ENCODE measurements at regions not wholly inside any gene's neighbourhood (a gene's known extent, or its start where the extent isn't known, plus 50 kb on each side); places are given as distances from the start of the nearest gene placed in this dataset.

DNA sequence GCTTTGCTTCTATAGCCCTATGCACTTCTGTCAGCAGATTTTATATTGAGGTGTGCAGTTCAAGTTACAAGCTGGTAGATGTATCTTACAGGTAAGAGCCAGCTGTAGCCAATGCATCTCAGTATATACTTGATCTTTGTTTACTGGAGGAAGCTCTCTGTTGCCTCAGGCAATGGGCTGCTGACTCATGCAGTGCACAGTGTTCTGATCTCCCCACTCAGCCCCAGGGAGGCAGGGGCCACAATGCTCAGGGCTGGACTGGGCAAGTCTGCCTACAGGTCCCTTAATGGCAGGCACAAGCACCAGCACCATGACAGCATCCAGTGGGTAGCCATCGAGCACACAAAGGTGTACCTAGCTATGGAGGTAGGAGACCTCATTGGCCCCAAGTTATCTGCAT is 178.8 kb upstream of the CDH10 start:
- DNase-seq (ENCODE audit: low read depth) = no peak

DNA sequence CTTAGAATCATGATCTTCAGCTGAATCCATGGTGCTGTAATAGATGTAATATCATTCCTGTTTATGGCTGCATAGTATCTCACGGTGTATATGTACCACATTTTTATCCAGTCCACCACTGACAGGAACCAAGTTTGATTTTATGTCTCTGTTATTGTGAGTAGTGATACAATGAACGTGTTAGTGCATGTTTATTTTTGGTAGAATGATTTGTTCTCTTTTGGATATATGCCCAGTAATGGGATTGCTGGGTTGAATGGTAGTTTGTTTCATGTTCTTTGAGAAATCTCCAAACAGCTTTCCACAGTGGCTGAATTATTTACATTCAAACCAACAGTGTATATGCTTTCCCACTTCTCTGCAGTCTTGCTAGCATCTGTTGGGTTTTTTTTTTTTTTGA is 175.1 kb upstream of the CDH10 start:
- DNase-seq (ENCODE audit: low read depth) = no peak

DNA sequence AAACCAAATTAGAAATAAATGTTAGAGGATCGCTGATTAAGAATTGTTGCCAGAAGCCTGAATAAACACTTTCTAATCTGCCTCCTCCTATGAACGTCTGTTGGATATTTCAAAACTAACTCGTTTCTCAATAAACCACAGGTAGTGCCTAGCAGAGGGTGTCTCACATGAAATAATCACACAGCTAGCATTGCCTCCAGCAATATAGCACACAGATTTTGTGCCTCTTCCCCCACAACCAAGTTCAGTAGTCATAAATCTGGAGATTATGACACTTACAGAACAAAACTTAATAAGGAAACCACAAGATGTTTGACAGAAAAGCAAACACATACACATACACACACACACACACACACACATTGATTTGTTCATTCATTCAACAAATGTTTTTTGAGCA is 173.2 kb upstream of the CDH10 start:
- DNase-seq (ENCODE audit: low read depth) = no peak

DNA sequence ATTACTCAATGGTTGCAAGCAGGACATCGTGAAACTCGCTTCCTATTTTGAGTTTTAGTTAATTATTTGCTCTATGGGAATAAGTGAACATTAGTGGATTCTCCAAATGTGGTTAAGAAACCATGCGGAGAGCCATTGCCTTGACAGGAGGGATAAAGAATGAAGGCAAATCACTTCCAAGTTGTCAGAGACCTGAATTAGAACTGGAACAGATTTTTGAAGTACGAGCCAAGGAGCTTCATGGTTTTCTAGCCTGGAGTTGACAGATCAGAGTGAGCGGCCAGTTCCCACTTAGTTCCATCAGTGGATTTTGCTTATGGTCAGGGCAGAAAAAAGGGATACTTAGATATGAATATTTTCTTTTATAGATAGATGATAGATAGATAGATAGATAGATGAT is 171.4 kb upstream of the CDH10 start:
- DNase-seq (ENCODE audit: low read depth) = no peak

DNA sequence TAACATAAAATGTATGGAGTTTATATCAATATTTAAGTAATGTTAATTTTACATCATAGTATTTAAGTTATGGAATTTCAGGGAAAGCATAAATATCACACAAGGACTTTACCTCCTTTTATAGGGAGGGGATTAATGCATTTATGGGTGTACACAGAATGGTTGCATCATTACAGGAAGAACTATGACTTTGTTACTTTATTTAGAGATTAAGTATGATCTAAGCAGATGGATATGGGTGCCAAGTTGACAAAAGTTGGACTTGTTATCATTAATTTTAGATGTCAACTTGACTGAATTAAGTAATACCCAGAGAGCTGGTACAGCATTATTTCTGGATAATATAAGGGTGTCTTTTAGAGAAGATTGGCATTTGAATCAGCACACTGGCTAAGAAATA is 160.5 kb upstream of the CDH10 start:
- DNase-seq (ENCODE audit: low read depth) = no peak

DNA sequence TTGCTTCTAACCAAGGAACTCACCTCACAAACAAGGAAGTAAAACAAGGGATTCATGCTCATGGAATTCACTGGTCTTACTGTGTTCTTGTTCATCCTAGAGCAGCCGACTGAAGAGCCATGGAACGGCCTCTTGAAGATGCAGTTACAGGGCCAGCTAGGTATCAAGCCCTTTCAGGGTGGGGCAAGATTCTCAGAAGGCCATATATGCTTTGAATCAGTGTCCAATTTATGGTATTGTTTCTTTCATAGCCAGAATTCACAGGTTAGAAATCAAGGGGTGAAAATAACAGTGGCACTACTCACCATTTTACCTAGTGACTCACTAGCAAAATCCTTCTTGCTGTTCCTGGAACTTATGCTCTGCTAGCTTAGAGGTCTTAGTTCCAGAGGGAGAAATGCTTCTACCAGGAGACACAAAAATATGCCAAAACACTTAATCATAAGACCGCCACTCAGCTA is 159.5 kb upstream of the CDH10 start:
- DNase-seq (ENCODE audit: low read depth) = no peak

DNA sequence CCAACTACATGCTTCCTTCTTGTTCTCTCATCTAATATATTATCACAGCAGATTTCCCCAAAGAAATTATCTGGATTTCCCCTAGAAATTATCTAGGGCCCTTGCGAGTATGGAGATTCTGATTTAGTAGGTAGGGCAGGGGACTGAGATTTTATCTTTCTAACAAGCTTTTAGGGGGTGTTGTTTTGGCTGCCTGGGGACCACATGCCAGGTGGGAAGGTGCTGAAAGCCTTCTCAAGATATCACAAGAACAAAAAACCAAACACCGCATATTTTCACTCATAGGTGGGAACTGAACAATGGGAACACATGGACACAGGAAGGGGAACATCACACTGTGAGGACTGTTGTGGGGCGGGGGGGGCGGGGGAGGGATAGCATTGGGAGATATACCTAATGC is 146.5 kb upstream of the CDH10 start:
- no peak for DNase-seq (ENCODE audit: low read depth)

DNA sequence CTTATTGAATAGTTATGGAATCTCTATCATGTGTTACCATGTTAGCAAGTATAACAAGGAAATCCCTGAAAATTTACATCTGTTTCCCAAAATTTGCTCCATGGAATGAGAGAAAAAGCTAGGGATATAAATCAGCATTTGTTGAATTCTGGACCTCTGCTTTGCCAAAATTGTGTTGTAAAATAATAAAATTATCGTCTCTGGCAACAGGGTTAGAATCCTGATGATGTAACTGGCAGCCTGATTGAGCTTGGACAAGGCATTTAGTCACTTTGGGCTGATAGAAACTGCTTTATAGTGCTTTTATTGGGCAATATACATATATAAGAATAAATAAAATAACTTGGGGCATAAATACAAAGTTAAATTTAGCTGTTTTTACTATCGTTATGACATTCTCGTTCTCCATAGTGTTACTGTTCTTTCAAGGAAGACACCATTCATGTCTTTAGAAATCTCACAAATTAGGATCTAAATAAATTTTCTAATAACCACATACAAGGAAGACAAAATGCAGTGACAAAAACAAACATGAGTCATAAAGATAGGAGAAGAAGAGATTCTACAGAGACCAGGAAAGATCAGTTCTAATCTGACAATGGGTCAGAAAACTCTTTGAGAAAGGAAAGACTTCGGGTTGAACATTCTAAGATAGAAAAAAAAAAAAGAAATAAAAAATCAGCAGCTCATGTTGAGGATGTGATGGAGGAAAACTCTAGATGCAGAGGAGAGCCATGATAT is 145.0 kb upstream of the CDH10 start:
- DNase-seq (ENCODE audit: low read depth) = no peak

DNA sequence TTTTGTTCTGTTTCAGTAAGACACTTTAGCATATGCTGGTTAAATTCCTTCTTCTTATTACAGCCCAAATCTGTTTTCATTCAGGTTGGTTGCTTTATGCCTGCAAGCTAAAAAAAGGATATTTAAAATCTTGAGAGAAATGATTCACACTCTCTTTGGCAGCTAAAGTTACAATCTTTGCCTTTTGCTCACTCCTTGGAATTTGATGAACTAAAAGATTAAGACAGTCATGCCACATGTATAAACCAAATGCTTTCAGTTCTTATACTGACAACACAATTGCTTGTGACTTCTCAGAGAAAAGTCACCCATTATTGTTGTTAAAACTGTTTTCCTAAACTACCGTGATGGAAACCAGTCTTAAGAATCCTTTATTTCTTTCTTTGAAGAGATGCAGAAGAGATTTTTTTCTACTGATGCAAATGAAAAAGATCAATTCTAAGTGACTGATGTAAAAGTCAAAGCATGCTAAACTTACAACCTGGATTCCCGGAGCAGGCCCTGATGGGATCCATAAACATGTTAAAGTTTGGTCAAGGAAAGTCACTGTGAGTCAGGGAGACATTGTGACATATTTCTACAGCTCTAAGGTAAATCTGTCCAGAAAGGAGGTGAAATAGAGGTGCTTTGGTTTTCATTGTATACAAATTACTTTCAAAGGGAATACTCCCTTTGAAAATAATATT is 144.2 kb upstream of the CDH10 start:
- peak; percentile 30 for DNase-seq (ENCODE audit: low read depth)

DNA sequence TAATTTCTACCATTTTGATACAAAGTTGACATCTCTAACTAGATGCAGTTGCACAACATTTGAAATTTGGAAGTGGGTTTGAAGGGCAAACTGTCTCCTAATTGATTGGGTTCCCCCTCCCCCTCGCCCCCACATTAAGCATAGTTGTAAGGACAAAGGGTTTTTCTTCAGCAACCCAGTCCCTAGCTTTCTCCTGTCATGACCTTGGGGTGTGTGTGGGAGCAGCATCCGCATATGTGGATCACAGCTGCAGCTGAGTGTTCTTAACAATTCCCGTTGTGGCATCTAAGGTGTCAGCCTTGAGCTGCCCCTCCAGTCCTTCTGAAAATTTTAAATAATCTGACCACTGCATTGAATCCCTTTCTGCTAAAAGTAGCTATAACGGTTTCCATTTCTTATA is 141.3 kb upstream of the CDH10 start:
- no peak for DNase-seq (ENCODE audit: low read depth)

DNA sequence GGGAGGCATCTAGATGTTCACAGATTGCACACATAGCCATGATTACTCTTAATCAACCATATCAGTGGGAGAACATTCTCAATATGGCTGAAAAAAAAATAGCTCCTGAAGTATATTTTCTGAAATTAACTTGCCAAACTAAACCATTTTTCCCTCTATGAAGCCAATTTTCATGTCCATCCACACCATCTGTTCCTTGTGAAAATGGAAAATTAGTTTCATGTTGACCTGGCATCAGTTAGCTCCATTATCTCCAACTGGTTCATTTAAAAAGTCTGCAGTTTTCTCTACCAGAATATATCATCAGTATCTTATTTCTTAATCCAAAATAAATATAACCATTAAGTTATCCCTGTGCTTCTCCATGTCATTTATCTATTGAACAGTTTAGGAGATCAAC is 138.8 kb upstream of the CDH10 start:
- no peak for DNase-seq (ENCODE audit: low read depth)

DNA sequence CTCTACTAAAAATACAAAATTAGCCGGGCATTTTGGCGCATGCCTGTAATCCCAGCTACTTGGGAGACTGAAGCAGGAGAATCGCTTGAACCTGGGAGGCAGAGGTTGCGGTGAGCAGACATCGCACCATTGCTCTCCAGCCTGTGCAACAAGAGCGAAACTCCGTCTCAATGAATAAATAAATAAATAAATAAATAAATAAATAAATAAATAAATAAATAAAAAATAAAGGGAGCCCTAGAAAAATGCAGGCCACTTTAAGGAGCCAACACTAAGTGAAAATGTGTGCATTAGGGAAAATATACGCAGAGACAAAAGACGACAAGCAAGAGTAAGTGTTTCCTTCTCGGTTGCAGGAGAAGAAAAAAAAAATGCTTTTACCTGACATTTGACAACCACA is 132.6 kb upstream of the CDH10 start:
- no peak for DNase-seq (ENCODE audit: low read depth)

DNA sequence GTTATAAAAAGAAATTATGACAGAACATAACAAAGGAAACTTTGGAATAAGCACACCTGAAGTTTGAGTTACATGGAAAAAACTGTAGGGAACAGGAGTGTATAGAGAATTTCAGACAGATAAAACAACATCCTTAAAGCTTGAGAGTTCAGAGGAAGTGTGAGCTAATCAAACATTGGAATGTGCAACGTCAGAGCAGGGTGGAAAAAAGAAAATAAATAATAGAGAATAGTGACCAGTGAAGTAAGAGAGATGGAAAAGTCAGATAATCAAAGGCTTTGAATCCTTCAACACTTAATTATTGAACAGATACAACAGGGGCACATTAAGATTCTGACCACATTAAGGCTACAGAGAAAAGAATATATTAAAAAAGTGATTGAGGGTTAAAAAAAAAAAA is 128.5 kb upstream of the CDH10 start:
- no peak for DNase-seq (ENCODE audit: low read depth)

DNA sequence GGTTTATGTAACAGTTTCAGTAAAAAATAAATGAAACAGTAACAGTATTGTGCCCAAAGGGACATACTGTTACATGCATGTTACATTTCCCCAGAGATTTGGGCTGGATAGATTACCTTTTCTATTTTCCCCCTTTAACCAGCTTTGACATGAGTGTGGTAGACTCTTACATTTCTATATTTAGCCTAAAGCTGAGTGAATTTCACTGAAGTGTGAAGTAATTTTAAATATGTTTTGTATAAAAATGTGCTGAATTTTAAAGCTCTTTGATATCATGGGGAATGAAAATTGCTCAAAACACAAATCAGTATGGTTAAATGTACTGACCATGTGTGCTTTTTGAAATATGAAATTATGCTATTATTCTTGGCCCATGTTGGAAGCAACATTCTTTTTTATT is 122.3 kb upstream of the CDH10 start:
- DNase-seq (ENCODE audit: low read depth) = no peak

DNA sequence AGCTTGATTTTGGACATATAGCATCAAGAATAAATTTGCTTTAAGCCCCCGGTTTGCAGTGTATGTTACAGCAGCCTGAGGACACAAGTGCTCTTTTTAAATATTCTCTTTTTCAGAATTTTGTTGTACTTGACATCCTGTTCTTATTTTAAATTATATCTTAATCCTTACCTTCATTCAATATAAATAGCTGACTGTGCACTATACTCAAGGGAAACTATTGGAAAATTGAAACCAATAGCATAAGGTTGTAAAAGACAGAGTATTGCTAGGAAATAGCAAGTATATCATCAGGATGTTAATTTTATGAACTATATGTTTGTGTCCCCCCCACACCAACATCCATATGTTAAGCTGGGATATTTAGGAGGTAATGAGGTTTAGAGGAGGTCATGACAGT is 120.4 kb upstream of the CDH10 start:
- no peak for DNase-seq (ENCODE audit: low read depth)

DNA sequence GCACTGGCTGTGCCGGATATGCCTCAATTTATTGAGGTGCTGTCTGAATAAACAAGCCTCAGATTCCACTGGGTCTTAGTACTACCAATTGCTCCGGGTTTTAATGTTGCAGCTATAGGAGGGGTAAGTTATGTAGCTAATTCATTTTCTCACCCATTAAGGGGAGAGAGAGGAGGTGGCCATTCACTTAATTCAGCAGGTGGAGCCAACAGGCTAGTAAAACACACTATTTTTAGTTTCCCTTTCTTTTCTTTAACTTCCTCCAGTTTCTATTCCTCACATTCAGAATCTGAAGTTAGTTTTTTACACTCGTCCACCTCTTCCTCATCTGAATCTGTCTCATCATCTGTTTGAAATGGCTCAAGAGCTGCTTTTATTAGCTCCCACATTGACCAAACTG is 105.6 kb upstream of the CDH10 start:
- no peak for DNase-seq (ENCODE audit: low read depth)

DNA sequence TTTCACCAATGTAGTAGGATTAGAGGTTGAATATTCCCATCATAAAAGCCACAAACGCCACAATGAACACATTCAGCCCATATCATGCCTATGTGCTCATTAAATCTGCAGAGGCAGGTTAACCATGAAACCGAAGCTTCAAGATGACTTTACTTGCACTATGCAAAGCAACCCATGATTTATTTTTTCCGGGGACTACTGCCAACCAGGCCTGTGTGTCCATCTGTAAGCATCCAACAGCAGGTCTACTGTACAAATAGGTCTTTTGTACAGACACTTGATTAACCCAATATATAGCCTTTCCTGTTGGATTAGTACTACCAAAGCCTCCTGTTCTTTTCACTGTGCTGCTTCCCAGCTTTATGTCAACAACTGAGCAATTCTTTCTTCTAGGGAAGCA is 104.9 kb upstream of the CDH10 start:
- DNase-seq (ENCODE audit: low read depth) = no peak

DNA sequence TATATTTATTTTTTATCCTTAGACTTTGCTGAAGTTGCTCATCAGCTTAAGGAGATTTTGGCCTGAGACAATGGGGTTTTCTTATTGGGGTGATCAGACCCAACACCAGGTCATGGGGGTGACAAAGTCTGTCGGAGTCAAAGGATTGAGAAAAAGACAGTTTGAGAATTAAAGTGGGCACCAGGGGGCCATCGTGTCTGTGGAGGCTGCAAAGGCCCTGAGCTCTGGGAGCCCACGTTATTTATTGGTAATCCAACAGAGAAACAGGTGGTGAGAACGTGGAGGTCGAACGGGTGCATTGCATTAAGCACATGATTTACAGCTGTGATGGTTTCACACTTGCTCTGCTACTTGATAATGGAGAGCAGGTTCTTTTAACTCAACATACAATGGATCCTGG is 102.5 kb upstream of the CDH10 start:
- no peak for DNase-seq (ENCODE audit: low read depth)

DNA sequence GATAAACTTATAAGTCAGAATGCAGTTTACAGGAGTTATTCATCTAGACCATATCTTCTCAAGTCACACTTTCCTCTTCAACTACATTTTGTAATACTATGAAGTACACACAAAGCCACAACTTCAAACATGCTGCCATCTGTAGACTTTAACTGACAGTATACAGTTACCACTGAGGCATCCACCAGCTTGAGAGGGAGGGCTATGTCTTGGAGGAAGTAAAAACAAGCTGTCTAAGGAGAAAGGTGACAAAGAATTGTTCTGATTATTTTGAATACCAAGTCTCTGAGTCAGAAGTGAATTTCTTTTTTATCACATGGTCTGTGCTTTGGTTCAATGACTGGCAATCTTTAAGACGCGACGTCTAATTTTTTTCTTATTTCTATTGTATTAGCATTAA is 97.6 kb upstream of the CDH10 start:
- peak; percentile 4 for DNase-seq (ENCODE audit: low read depth)

DNA sequence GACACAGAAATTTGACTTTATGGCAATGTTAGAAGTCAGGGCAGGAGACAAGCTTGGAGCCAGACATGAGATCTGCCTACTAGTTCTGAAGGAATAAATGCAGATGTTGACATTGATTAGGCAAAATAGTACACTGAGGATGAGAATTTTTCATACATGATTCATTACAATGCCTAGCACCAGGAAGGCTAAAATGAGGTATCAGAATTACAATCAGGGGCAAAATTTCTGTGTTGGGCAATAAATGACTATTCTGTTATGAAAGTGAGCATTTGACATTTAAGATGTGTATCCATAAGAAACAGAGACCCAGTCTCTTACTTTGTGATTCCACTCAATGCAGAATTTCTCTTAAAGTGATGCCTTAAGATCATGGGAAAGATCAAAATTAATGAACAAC is 92.4 kb upstream of the CDH10 start:
- no peak for DNase-seq (ENCODE audit: low read depth)

DNA sequence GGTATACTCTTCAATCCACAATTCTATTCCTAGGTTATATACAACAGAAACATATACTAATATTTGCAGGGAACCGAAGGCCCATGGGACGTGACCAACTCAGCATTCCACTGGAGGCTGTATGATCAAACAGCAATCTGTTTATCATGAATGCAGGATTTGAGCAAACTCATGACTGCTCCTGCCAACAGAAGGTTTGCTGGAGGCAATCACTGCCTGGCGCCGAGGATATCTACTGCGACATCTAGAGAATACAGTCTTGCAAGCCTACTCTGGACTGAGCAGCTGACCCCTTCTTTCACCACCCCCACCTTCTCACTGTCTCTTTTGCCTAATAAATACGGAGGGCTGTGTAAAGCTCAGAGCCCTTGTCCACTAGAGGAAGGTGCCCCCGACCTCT is 90.5 kb upstream of the CDH10 start:
- DNase-seq (ENCODE audit: low read depth) = no peak

DNA sequence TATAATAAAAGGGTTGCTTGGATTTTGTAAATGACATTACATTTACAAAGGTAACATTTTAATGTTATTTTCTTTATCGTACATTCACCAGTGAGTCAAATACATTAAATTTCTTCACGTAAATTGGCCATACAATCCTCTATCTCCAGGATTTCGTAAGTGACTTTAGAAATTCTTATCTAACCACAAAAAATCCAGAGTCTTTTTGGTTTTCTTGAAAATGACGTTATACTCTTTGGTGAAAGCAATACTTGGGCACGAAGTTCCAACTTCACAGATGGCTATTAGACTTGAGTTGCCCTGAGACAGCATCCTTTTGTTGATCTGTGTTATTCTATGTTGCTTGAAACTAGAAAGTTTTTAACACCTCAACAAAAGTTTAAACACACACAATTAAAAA is 87.4 kb upstream of the CDH10 start:
- no peak for DNase-seq (ENCODE audit: low read depth)

DNA sequence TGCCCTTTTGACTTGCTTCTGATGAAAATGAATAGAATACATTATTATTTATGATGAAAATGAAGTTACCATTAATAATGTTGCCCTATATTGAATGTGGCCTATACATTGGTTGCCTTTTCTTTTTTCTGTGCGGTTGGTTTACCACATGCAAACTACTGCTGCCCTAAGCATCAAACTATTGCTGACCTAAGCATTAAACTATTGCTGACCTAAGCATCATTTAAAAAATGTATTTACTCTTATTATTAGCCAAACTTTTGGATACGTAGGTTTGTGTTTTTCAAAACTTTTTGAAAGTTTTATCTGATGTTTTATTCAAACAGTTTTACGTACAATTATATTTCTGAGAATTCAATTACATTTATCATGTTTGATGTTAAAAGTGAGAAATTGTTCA is 76.0 kb upstream of the CDH10 start:
- DNase-seq (ENCODE audit: low read depth) = no peak

DNA sequence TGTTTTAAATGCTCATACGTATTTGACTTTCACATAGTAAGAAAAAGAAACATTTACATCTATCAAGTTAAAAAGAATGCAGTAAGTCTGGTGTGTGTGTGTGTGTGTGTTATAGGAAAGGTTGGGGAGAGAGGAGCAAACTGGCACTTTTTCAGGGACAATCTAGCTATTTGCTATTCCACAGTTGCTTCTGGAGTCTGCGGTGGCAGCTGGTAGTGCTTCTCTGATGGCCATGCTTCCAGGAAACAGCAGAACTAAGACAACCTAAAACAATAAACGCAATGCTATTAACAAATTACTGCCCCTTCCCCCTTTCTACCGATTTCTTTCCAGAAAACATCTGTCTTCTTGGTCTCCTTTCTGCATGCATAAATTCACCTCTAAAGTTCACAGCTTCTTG is 70.0 kb upstream of the CDH10 start:
- no peak for DNase-seq (ENCODE audit: low read depth)

Measured in non-pigmented ciliary epithelial cell (primary cell).